ENCODE measurements at regions not wholly inside any gene's neighbourhood (a gene's known extent, or its start where the extent isn't known, plus 50 kb on each side); places are given as distances from the start of the nearest gene placed in this dataset.

GRCh38 chr1:78424720-78425119, 66.1 kb upstream of the PTGFR start:
- TF ChIP-seq CTCF (IDR thresholded peaks at IDR 0.05; ENCODE audit: low read depth, low read length) (no peak), EZH2phosphoT487 (IDR thresholded peaks at IDR 0.05; ENCODE audit: low read depth) (no peak)

Measured in OCI-LY3 (cell line).